GM23248 (cell line): ENCODE measurements at regions not wholly inside any gene's neighbourhood (a gene's known extent, or its start where the extent isn't known, plus 50 kb on each side); places are given as distances from the start of the nearest gene placed in this dataset.

Experiments used
- EZH2 ChIP-seq: fragments of 200-600 bp; sonication (generic); IDR thresholded peaks from 2 replicates; pipeline ENCODE4 v1.6.1; 2018; ENCODE audit warnings: antibody characterized with exemption, mild to moderate bottlenecking; ENCODE audit not compliant: insufficient read depth, poor library complexity, severe bottlenecking
- EZH2phosphoT487 ChIP-seq: fragments of 200-600 bp; sonication (generic); IDR thresholded peaks from 2 replicates; pipeline ENCODE4 v1.6.1; 2018; ENCODE audit warnings: antibody characterized with exemption, moderate library complexity, mild to moderate bottlenecking, low read depth; ENCODE audit not compliant: insufficient read depth

- TF ChIP-seq EZH2phosphoT487: no peak
- no peak for TF ChIP-seq EZH2
Observed at GRCh38 chr18:41538751-41539150, 416.3 kb upstream of the PIK3C3 start.
